Activated CD4-positive, alpha-beta T cell treated with anti-CD3 and anti-CD28 coated beads, Interleukin-2, amount 10 ng/mL, durations not matched to agents 24 days and 14 days (primary cell): ENCODE measurements at regions not wholly inside any gene's neighbourhood (a gene's known extent, or its start where the extent isn't known, plus 50 kb on each side); places are given as distances from the start of the nearest gene placed in this dataset.

Experiments used
- DNase-seq: peaks from one replicate; pipeline ENCODE4 v3.0.0; 2022
- H3K27ac Mint-ChIP-seq: one replicate; pipeline ENCODE4 v1.8.0; 2022; ENCODE audit warnings: mild to moderate bottlenecking, mixed read lengths
- H3K27me3 Mint-ChIP-seq: one replicate; pipeline ENCODE4 v1.8.0; 2022; ENCODE audit warnings: mixed read lengths
- H3K36me3 Mint-ChIP-seq: one replicate; pipeline ENCODE4 v1.8.0; 2022; ENCODE audit warnings: low read depth, mild to moderate bottlenecking, mixed read lengths
- H3K4me1 Mint-ChIP-seq: one replicate; pipeline ENCODE4 v1.8.0; 2021; ENCODE audit warnings: mixed read lengths
- H3K4me3 Mint-ChIP-seq: one replicate; pipeline ENCODE4 v1.8.0; 2022; ENCODE audit warnings: mild to moderate bottlenecking, moderate library complexity, mixed read lengths
- H3K9me3 Mint-ChIP-seq: one replicate; pipeline ENCODE4 v1.8.0; 2021; ENCODE audit warnings: mixed read lengths
- intact Hi-C: fragments of 100-400 bp; cut with micrococcal nuclease; formaldehyde crosslinking; loops from one replicate; pipeline ENCODE4 v1.15.1; 2023

- peaks cover 4% of the 10 kb centered on the region for H3K4me1 Mint-ChIP-seq
- H3K4me3 Mint-ChIP-seq = no peak overlapping the region
- H3K36me3 Mint-ChIP-seq = no peaks in the 10 kb centered on the region
- DNase-seq = no peak
- H3K27ac Mint-ChIP-seq = no peak overlapping the region
- peaks cover 47% of the 10 kb centered on the region for H3K27me3 Mint-ChIP-seq
- no peaks in the 10 kb centered on the region for H3K9me3 Mint-ChIP-seq
- intact Hi-C loops = no loop called here
Measured at GRCh38 chr1:38551318-38552307, 308.0 kb downstream of the RRAGC start.

GRCh38 chr1:38549191-38549590, 310.4 kb downstream of the RRAGC start:
- peaks cover 45% of the 10 kb centered on the region for H3K27me3 Mint-ChIP-seq
- no peaks in the 10 kb centered on the region for H3K36me3 Mint-ChIP-seq

GRCh38 chr1:38547321-38547720, 312.3 kb downstream of the RRAGC start:
- peaks cover 43% of the 10 kb centered on the region for H3K27me3 Mint-ChIP-seq
- DNase-seq = no peak
- intact Hi-C loops = no loop called here
- H3K9me3 Mint-ChIP-seq = no peaks in the 10 kb centered on the region
- no peaks in the 10 kb centered on the region for H3K36me3 Mint-ChIP-seq
- H3K27ac Mint-ChIP-seq = no peak overlapping the region
- no peaks in the 10 kb centered on the region for H3K4me1 Mint-ChIP-seq
- no peak overlapping the region for H3K4me3 Mint-ChIP-seq

More at GRCh38 chr1:38549191-38549590, 310.4 kb downstream of the RRAGC start:
- H3K9me3 Mint-ChIP-seq = no peaks in the 10 kb centered on the region
- DNase-seq = no peak
- no peak overlapping the region for H3K4me3 Mint-ChIP-seq
- intact Hi-C loops = no loop called here
- H3K27ac Mint-ChIP-seq = no peak overlapping the region
- no peaks in the 10 kb centered on the region for H3K4me1 Mint-ChIP-seq

GRCh38 chr1:38546636-38547035, 312.9 kb downstream of the RRAGC start:
- no peaks in the 10 kb centered on the region for H3K9me3 Mint-ChIP-seq
- DNase-seq = no peak
- H3K27me3 Mint-ChIP-seq = peaks cover 39% of the 10 kb centered on the region

GRCh38 chr1:38541223-38541622, 318.3 kb downstream of the RRAGC start:
- H3K36me3 Mint-ChIP-seq = no peaks in the 10 kb centered on the region
- no peak overlapping the region for H3K4me3 Mint-ChIP-seq
- peaks cover 32% of the 10 kb centered on the region for H3K27me3 Mint-ChIP-seq
- H3K27ac Mint-ChIP-seq = no peak overlapping the region
- no peak for DNase-seq
- intact Hi-C loops = no loop called here
- H3K9me3 Mint-ChIP-seq = no peaks in the 10 kb centered on the region
- H3K4me1 Mint-ChIP-seq = no peaks in the 10 kb centered on the region

More at GRCh38 chr1:38546636-38547035, 312.9 kb downstream of the RRAGC start:
- Mint-ChIP-seq H3K27ac (no peak overlapping the region), H3K4me1 (no peaks in the 10 kb centered on the region), H3K36me3 (no peaks in the 10 kb centered on the region), H3K4me3 (no peak overlapping the region)
- intact Hi-C loops = no loop called here

- intact Hi-C loops = loop anchor here (10.0 kb wide), 1 partner anchor 515 kb away; no protein-coding TSS in a partner anchor
- no peak for DNase-seq
Measured at GRCh38 chr1:38539931-38540330, 319.6 kb downstream of the RRAGC start.

GRCh38 chr1:38538834-38539233, 320.7 kb downstream of the RRAGC start:
- peaks cover 31% of the 10 kb centered on the region for H3K27me3 Mint-ChIP-seq
- no peaks in the 10 kb centered on the region for H3K36me3 Mint-ChIP-seq
- no peaks in the 10 kb centered on the region for H3K9me3 Mint-ChIP-seq
- intact Hi-C loops = loop anchor here (10.0 kb wide), 1 partner anchor 514 kb away; no protein-coding TSS in a partner anchor
- H3K4me3 Mint-ChIP-seq = no peak overlapping the region
- no peak for DNase-seq
- H3K27ac Mint-ChIP-seq = no peak overlapping the region
- peaks cover 4% of the 10 kb centered on the region for H3K4me1 Mint-ChIP-seq

More at GRCh38 chr1:38539931-38540330, 319.6 kb downstream of the RRAGC start:
- Mint-ChIP-seq H3K9me3 (no peaks in the 10 kb centered on the region), H3K27me3 (peaks cover 31% of the 10 kb centered on the region), H3K4me3 (no peak overlapping the region), H3K4me1 (no peaks in the 10 kb centered on the region), H3K36me3 (no peaks in the 10 kb centered on the region), H3K27ac (no peak overlapping the region)

GRCh38 chr1:38536089-38536488, 323.5 kb downstream of the RRAGC start:
- intact Hi-C loops = loop anchor here (10.0 kb wide), 1 partner anchor 511 kb away; no protein-coding TSS in a partner anchor
- H3K36me3 Mint-ChIP-seq = no peaks in the 10 kb centered on the region
- peaks cover 24% of the 10 kb centered on the region for H3K27me3 Mint-ChIP-seq
- no peak for DNase-seq
- H3K9me3 Mint-ChIP-seq = no peaks in the 10 kb centered on the region
- no peak overlapping the region for H3K27ac Mint-ChIP-seq
- H3K4me3 Mint-ChIP-seq = no peak overlapping the region
- H3K4me1 Mint-ChIP-seq = peaks cover 8% of the 10 kb centered on the region

GRCh38 chr1:38534473-38534823, 325.1 kb downstream of the RRAGC start:
- intact Hi-C loops = loop anchor here (1.0 to 10.0 kb wide), 2 partner anchors 25 to 510 kb away; no protein-coding TSS in a partner anchor
- no peak overlapping the region for H3K27ac Mint-ChIP-seq
- DNase-seq = no peak
- no peaks in the 10 kb centered on the region for H3K9me3 Mint-ChIP-seq
- peaks cover 10% of the 10 kb centered on the region for H3K27me3 Mint-ChIP-seq
- H3K4me3 Mint-ChIP-seq = no peak overlapping the region
- H3K4me1 Mint-ChIP-seq = peaks cover 8% of the 10 kb centered on the region
- no peaks in the 10 kb centered on the region for H3K36me3 Mint-ChIP-seq

- intact Hi-C loops = loop anchor here (1.0 to 10.0 kb wide), 2 partner anchors 25 to 509 kb away; no protein-coding TSS in a partner anchor
- Mint-ChIP-seq H3K36me3 (no peaks in the 10 kb centered on the region), H3K27ac (peak overlapping the region; percentile 68)
Measured at GRCh38 chr1:38533772-38534472, 325.6 kb downstream of the RRAGC start.

GRCh38 chr1:38530957-38531356, 328.6 kb downstream of the RRAGC start:
- H3K27ac Mint-ChIP-seq = no peak overlapping the region
- H3K9me3 Mint-ChIP-seq = peaks cover 3% of the 10 kb centered on the region
- H3K36me3 Mint-ChIP-seq = no peaks in the 10 kb centered on the region
- intact Hi-C loops = loop anchor here (10.0 kb wide), 1 partner anchor 506 kb away; no protein-coding TSS in a partner anchor
- no peak overlapping the region for H3K4me3 Mint-ChIP-seq
- H3K27me3 Mint-ChIP-seq = no peaks in the 10 kb centered on the region
- H3K4me1 Mint-ChIP-seq = peaks cover 29% of the 10 kb centered on the region
- no peak for DNase-seq

More at GRCh38 chr1:38533772-38534472, 325.6 kb downstream of the RRAGC start:
- Mint-ChIP-seq H3K9me3 (no peaks in the 10 kb centered on the region), H3K4me1 (peaks cover 8% of the 10 kb centered on the region), H3K4me3 (no peak overlapping the region), H3K27me3 (peaks cover 10% of the 10 kb centered on the region)
- DNase-seq = no peak

- Mint-ChIP-seq H3K27me3 (no peaks in the 10 kb centered on the region), H3K4me1 (peaks cover 29% of the 10 kb centered on the region), H3K27ac (no peak overlapping the region), H3K9me3 (peaks cover 3% of the 10 kb centered on the region), H3K4me3 (no peak overlapping the region), H3K36me3 (no peaks in the 10 kb centered on the region)
- no peak for DNase-seq
- intact Hi-C loops = loop anchor here (10.0 kb wide), 1 partner anchor 505 kb away; no protein-coding TSS in a partner anchor
Measured at GRCh38 chr1:38529946-38530345, 329.6 kb downstream of the RRAGC start.

- H3K27me3 Mint-ChIP-seq = peaks cover under 1% of the 10 kb centered on the region
- no peaks in the 10 kb centered on the region for H3K36me3 Mint-ChIP-seq
- peaks cover 3% of the 10 kb centered on the region for H3K9me3 Mint-ChIP-seq
- no peak for DNase-seq
- peaks cover 29% of the 10 kb centered on the region for H3K4me1 Mint-ChIP-seq
- no peak overlapping the region for H3K4me3 Mint-ChIP-seq
- H3K27ac Mint-ChIP-seq = no peak overlapping the region
- intact Hi-C loops = no loop called here
Measured at GRCh38 chr1:38529391-38529790, 330.2 kb downstream of the RRAGC start.

GRCh38 chr1:38528623-38529022, 330.9 kb downstream of the RRAGC start:
- H3K27me3 Mint-ChIP-seq = peaks cover 4% of the 10 kb centered on the region
- DNase-seq = no peak
- H3K4me1 Mint-ChIP-seq = peaks cover 23% of the 10 kb centered on the region
- no peak overlapping the region for H3K27ac Mint-ChIP-seq
- intact Hi-C loops = no loop called here
- H3K9me3 Mint-ChIP-seq = peaks cover 3% of the 10 kb centered on the region
- peak overlapping the region; percentile 2 for H3K4me3 Mint-ChIP-seq
- H3K36me3 Mint-ChIP-seq = no peaks in the 10 kb centered on the region
